GM23248 (cell line): ENCODE measurements at regions not wholly inside any gene's neighbourhood (a gene's known extent, or its start where the extent isn't known, plus 50 kb on each side); places are given as distances from the start of the nearest gene placed in this dataset.
"Not testable (repeated sequence)": the region's sequence is repeated elsewhere in the genome, so short reads cannot be mapped to it uniquely, and the experiment has no call there.

Source experiments
- DNase-seq: peaks from one replicate; pipeline ENCODE4 v3.0.0-alpha.2; 2015
- H2AFZ ChIP-seq: fragments of 200-600 bp; sonication (generic); 2 replicates; pipeline ENCODE4 v1.6.1; 2016; ENCODE audit warnings: antibody characterized with exemption
- H3F3A ChIP-seq: fragments of 200-600 bp; sonication (generic); 2 replicates; pipeline ENCODE4 v1.6.1; 2016; ENCODE audit warnings: mild to moderate bottlenecking, antibody characterized with exemption, mixed run types; ENCODE audit not compliant: insufficient read depth
- H3K27ac ChIP-seq: fragments of 200-600 bp; sonication (generic); 2 replicates; pipeline ENCODE4 v1.5.1; 2016; ENCODE audit warnings: mild to moderate bottlenecking
- H3K27me3 ChIP-seq: fragments of 200-600 bp; sonication (generic); replicated peaks from 2 replicates; pipeline ENCODE4 v1.6.1; 2016; ENCODE audit warnings: mild to moderate bottlenecking; ENCODE audit not compliant: insufficient read depth
- H3K36me3 ChIP-seq: fragments of 200-600 bp; sonication (generic); 2 replicates; pipeline ENCODE4 v1.6.1; 2016; ENCODE audit warnings: low read depth, mild to moderate bottlenecking
- H3K4me1 ChIP-seq: fragments of 200-600 bp; sonication (generic); 2 replicates; pipeline ENCODE4 v1.6.1; 2016; ENCODE audit warnings: mild to moderate bottlenecking; ENCODE audit not compliant: insufficient read depth
- H3K4me2 ChIP-seq: fragments of 200-600 bp; sonication (generic); one replicate; pipeline ENCODE4 v1.6.1; 2016; ENCODE audit warnings: mild to moderate bottlenecking; ENCODE audit not compliant: unreplicated experiment
- H3K4me3 ChIP-seq: fragments of 200-600 bp; sonication (generic); 2 replicates; pipeline ENCODE4 v1.5.1; 2016; ENCODE audit warnings: mild to moderate bottlenecking
- H3K79me2 ChIP-seq: fragments of 200-600 bp; sonication (generic); 2 replicates; pipeline ENCODE4 v1.6.1; 2016; ENCODE audit warnings: mild to moderate bottlenecking; ENCODE audit not compliant: insufficient read depth
- H3K9ac ChIP-seq: fragments of 200-600 bp; sonication (generic); 2 replicates; pipeline ENCODE4 v1.6.1; 2016; ENCODE audit warnings: mild to moderate bottlenecking
- H3K9me2 ChIP-seq: fragments of 200-600 bp; sonication (generic); 2 replicates; pipeline ENCODE4 v1.6.1; 2016; ENCODE audit warnings: mixed run types, mild to moderate bottlenecking, moderate library complexity; ENCODE audit not compliant: insufficient read depth
- H3K9me3 ChIP-seq: fragments of 200-600 bp; sonication (generic); one replicate; pipeline ENCODE4 v1.6.1; 2017; ENCODE audit warnings: low read depth
- H4K20me1 ChIP-seq: fragments of 200-600 bp; sonication (generic); 2 replicates; pipeline ENCODE4 v1.6.0; 2016; ENCODE audit not compliant: insufficient read depth
- EZH2 ChIP-seq: fragments of 200-600 bp; sonication (generic); IDR thresholded peaks from 2 replicates; pipeline ENCODE4 v1.6.1; 2018; ENCODE audit warnings: antibody characterized with exemption, mild to moderate bottlenecking; ENCODE audit not compliant: insufficient read depth, poor library complexity, severe bottlenecking
- EZH2phosphoT487 ChIP-seq: fragments of 200-600 bp; sonication (generic); IDR thresholded peaks from 2 replicates; pipeline ENCODE4 v1.6.1; 2018; ENCODE audit warnings: antibody characterized with exemption, moderate library complexity, mild to moderate bottlenecking, low read depth; ENCODE audit not compliant: insufficient read depth
- WGBS, 2 experiments: methylation state at CpG; one replicate each; pipeline ENCODE4 v1.1.6; 2015 to 2017; ENCODE audit warnings: low lambda C conversion rate in 2 of 2, low coverage in 1 of 2; ENCODE audit errors: missing lambda C conversion rate in 2 of 2; 5-methylcytosine and 5-hydroxymethylcytosine counted together
- in situ Hi-C: fragments of 300-500 bp; cut with MboI; formaldehyde crosslinking; loops from 2 replicates; pipeline ENCODE4 v1.15.0; 2020

DNA sequence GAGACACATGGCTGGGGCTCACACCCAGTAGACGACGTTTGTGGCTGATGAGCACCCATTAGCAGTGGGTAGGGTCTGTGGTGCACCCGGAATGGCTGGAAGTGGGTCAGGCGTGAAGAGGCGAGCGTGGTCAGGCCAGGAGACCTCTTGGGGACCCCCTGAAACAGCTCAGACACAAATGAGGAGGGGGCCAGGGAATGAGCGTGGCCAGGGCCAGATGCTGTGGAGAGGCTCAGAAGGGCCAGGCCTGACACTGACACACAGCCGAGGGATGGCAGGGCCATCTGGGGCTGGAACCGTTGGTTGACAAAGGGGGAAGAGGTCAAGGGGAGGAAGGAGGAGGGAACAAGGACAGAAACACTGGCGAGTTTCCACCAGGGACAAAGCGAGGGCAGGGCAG, 162.8 kb downstream of the SHANK2 start:
- in situ Hi-C loops: no loop called here
- no peak overlapping the region for H3K27ac ChIP-seq
- WGBS, 2 experiments: 63 to 64% methylated on average over 10 to 11 of the region's 11 CpGs

GRCh38 chr11:71088314-71089215, 163.8 kb downstream of the SHANK2 start:
- H3K9me3 ChIP-seq, H3F3A ChIP-seq, H3K79me2 ChIP-seq, H4K20me1 ChIP-seq, DNase-seq, H3K27ac ChIP-seq, H3K9me2 ChIP-seq, in situ Hi-C loops, H3K4me3 ChIP-seq, H3K4me2 ChIP-seq, H3K27me3 ChIP-seq, H3K36me3 ChIP-seq, H3K9ac ChIP-seq, H3K4me1 ChIP-seq, H2AFZ ChIP-seq: not testable (repeated sequence)
- WGBS, 2 experiments: 56 to 70% methylated on average over 16 to 20 of the region's 20 CpGs

More for the DNA sequence above, 162.8 kb downstream of the SHANK2 start:
- H3K9me2 ChIP-seq: no peaks in the 10 kb centered on the region
- H3K4me2 ChIP-seq: no peak overlapping the region
- H3K4me3 ChIP-seq: no peak overlapping the region
- H4K20me1 ChIP-seq: no peaks in the 10 kb centered on the region
- H3F3A ChIP-seq: no peaks in the 10 kb centered on the region
- no peaks in the 10 kb centered on the region for H3K36me3 ChIP-seq
- no peaks in the 10 kb centered on the region for H3K79me2 ChIP-seq
- H3K27me3 ChIP-seq: no peaks in the 10 kb centered on the region
- no peaks in the 10 kb centered on the region for H3K9me3 ChIP-seq
- H2AFZ ChIP-seq: no peak overlapping the region
- TF ChIP-seq EZH2phosphoT487 (no peak), EZH2 (no peak)
- DNase-seq: no peak
- H3K4me1 ChIP-seq: no peaks in the 10 kb centered on the region
- H3K9ac ChIP-seq: no peak overlapping the region

GRCh38 chr11:71086687-71087258, 165.6 kb downstream of the SHANK2 start:
- Histone ChIP-seq H3K27me3 (no peaks in the 10 kb centered on the region), H3F3A (no peaks in the 10 kb centered on the region), H3K9ac (no peak overlapping the region), H3K9me2 (no peaks in the 10 kb centered on the region), H3K36me3 (no peaks in the 10 kb centered on the region), H2AFZ (no peak overlapping the region), H4K20me1 (no peaks in the 10 kb centered on the region), H3K4me2 (no peak overlapping the region), H3K9me3 (no peaks in the 10 kb centered on the region), H3K4me1 (no peaks in the 10 kb centered on the region), H3K27ac (no peak overlapping the region), H3K4me3 (no peak overlapping the region), H3K79me2 (no peaks in the 10 kb centered on the region)
- in situ Hi-C loops: no loop called here
- TF ChIP-seq EZH2phosphoT487: no peak
- TF ChIP-seq EZH2: no peak
- WGBS, 2 experiments: 42 to 43% methylated on average over 14 of the region's 14 CpGs
- peak; percentile 42 for DNase-seq

DNA sequence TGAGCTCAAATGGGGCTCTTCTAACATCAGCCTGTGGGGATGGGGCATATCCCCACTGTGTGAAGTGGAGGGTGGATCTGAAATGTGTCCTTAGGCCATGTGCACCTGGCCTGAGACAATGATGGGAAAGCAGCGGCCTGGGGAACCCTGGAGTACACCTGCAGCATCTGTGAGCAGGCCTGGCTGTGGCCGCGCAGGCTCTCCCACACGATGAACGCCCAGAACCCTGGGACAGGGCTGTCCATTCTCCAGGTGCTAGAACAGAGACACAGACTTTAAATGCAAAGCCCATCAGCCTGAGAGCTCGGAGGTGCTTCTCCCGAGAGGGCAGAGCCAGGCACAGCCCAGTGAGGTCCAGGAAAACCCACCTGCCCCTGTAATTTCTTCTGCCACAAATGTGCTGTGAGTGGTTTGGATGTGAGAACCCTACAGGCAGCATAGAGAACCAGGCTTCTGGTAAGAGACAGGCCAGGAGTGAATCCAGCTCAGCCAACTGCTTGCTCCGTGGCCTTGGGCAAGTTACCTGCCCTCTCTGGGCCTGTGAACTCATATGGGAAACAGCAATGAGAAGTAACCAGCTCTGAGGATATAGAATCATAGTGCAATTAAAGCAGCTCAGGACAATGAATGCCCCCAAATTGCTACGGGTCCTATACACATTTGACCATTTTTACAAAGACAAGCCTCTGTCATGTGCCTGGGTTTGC, 167.9 kb downstream of the SHANK2 start:
- no peak overlapping the region for H2AFZ ChIP-seq
- H3K4me3 ChIP-seq: no peak overlapping the region
- H3K4me1 ChIP-seq: no peaks in the 10 kb centered on the region
- no peaks in the 10 kb centered on the region for H3K27me3 ChIP-seq
- H3K9me3 ChIP-seq: no peaks in the 10 kb centered on the region
- TF ChIP-seq EZH2 (no peak), EZH2phosphoT487 (no peak)
- H3K9ac ChIP-seq: no peak overlapping the region
- no peak overlapping the region for H3K4me2 ChIP-seq
- DNase-seq: no peak
- H3F3A ChIP-seq: no peaks in the 10 kb centered on the region
- no peaks in the 10 kb centered on the region for H3K79me2 ChIP-seq
- H3K27ac ChIP-seq: no peak overlapping the region
- in situ Hi-C loops: no loop called here
- no peaks in the 10 kb centered on the region for H3K36me3 ChIP-seq
- no peaks in the 10 kb centered on the region for H3K9me2 ChIP-seq
- 60 to 75% methylated on average over 9 of the region's 9 CpGs for WGBS, 2 experiments
- no peaks in the 10 kb centered on the region for H4K20me1 ChIP-seq
